ENCODE measurements at regions not wholly inside any gene's neighbourhood (a gene's known extent, or its start where the extent isn't known, plus 50 kb on each side); places are given as distances from the start of the nearest gene placed in this dataset.

DNA sequence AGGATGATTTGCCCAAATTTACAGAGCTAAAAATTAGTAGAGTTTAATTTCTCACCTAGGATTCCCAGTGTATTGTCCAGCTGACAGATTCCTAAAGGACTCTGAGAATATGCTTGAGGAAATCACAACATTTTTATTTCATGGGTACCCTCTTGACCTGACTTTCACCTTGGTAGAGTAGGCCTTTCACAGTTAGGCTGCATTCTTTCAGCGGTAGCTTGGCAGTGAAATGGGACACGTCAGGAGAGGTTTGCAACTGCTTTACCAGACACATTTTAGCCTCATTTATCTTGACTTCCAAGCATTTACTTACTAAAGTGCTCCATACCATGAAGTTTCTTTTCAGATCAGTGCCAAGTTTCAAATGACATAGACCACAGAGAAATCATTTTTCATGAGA, 937.9 kb upstream of the LRRTM1 start (continued):
- TF ChIP-seq IKZF3 (tag by site-specific recombination; IDR thresholded peaks at IDR 0.05) = no peak
- no peak for TF ChIP-seq ZNF670 (tag by site-specific recombination; IDR thresholded peaks at IDR 0.05; ENCODE audit: low read depth)
- TF ChIP-seq ZBTB8A (tag by site-specific recombination; IDR thresholded peaks at IDR 0.05) = no peak
- TF ChIP-seq ZNF221 (tag by site-specific recombination; IDR thresholded peaks at IDR 0.05; ENCODE audit: borderline replicate concordance) = no peak
- TF ChIP-seq BCL11B (tag by site-specific recombination; IDR thresholded peaks at IDR 0.05; ENCODE audit: low read depth) = no peak
- no peak for TF ChIP-seq ZBTB48 (tag by site-specific recombination; IDR thresholded peaks at IDR 0.05)
- no peak for TF ChIP-seq ZNF394 (tag by site-specific recombination; IDR thresholded peaks at IDR 0.05; ENCODE audit: borderline replicate concordance)
- no peak for TF ChIP-seq KLF7 (tag by site-specific recombination; IDR thresholded peaks at IDR 0.05; ENCODE audit: borderline replicate concordance)

DNA sequence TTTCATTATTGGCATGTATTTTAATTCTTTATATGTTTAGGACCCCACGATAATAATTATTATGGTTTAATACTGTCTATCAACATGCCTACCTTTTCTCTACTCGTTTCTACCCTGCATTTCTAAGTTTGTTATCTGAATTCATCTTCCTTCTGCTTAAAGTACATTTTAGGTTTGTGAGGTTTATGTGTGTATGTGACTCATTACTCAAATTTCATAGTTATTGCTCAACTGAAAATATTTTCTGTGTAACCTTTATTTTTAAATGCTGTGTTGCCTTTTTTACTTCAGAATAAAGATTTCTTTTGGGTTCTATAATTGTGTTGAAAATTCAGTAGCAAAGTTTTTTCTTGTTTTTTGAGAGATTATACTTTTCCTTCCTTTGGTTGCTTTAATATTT, 933.9 kb upstream of the LRRTM1 start:
- H3K36me3 ChIP-seq (ENCODE audit: control insufficient read depth in 2 of 2, insufficient read depth in 1 of 2, low read length in 2 of 2) = no peaks in the 10 kb centered on the region
- TF ChIP-seq ZBTB20 (tag by site-specific recombination; IDR thresholded peaks at IDR 0.05) (no peak), BCL11B (tag by site-specific recombination; IDR thresholded peaks at IDR 0.05; ENCODE audit: low read depth) (no peak), ZNF776 (tag by site-specific recombination; IDR thresholded peaks at IDR 0.05; ENCODE audit: borderline replicate concordance) (no peak)
- TF ChIP-seq, protein P1, sequence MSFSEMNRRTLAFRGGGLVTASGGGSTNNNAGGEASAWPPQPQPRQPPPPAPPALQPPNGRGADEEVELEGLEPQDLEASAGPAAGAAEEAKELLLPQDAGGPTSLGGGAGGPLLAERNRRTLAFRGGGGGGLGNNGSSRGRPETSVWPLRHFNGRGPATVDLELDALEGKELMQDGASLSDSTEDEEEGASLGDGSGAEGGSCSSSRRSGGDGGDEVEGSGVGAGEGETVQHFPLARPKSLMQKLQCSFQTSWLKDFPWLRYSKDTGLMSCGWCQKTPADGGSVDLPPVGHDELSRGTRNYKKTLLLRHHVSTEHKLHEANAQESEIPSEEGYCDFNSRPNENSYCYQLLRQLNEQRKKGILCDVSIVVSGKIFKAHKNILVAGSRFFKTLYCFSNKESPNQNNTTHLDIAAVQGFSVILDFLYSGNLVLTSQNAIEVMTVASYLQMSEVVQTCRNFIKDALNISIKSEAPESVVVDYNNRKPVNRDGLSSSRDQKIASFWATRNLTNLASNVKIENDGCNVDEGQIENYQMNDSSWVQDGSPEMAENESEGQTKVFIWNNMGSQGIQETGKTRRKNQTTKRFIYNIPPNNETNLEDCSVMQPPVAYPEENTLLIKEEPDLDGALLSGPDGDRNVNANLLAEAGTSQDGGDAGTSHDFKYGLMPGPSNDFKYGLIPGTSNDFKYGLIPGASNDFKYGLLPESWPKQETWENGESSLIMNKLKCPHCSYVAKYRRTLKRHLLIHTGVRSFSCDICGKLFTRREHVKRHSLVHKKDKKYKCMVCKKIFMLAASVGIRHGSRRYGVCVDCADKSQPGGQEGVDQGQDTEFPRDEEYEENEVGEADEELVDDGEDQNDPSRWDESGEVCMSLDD (tag by site-specific recombination; IDR thresholded peaks at IDR 0.05) = no peak
- no peaks in the 10 kb centered on the region for H3K9me3 ChIP-seq (ENCODE audit: control insufficient read depth, insufficient read depth, low read depth, low read length)
- H3K4me1 ChIP-seq (ENCODE audit: control insufficient read depth, insufficient read depth, low read length) = no peaks in the 10 kb centered on the region
- H3K4me3 ChIP-seq (ENCODE audit: low read depth, low read length) = no peak overlapping the region
- POLR2A ChIA-PET = no interaction called here
- CTCF ChIA-PET = no interaction called here
- H3K27ac ChIP-seq (ENCODE audit: extremely low read depth, low read depth, low read length) = no peak overlapping the region

DNA sequence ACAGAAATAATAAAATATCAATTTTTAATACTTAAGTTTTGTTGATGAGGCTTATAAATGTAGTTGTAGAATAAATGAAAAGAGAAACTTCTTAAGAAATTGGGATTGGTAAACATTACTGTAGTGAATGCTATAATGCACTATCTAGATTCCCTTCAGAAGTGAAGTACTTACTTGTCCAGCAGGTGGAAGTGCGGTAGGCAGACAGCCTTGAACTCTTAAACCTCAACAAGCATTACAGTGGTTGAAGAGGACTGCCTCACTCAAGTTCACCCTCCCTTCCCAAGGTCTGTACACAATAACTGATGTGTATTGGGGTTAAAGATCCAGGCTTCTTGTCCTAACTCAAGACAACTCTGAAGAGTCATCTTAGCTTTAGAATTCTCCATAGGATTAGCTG, 931.0 kb upstream of the LRRTM1 start:
- Histone ChIP-seq H3K4me3 (ENCODE audit: low read depth, low read length) (no peak overlapping the region), H3K4me1 (ENCODE audit: control insufficient read depth, insufficient read depth, low read length) (no peaks in the 10 kb centered on the region), H3K9me3 (ENCODE audit: control insufficient read depth, insufficient read depth, low read depth, low read length) (no peaks in the 10 kb centered on the region), H3K36me3 (ENCODE audit: control insufficient read depth in 2 of 2, insufficient read depth in 1 of 2, low read length in 2 of 2) (no peaks in the 10 kb centered on the region), H3K27ac (ENCODE audit: extremely low read depth, low read depth, low read length) (no peak overlapping the region)
- ChIA-PET POLR2A (no interaction called here), CTCF (interaction anchor here (0.6 kb wide), 1 partner anchor 112 kb away, joined by 3 read pairs; no protein-coding TSS in a partner anchor)
- TF ChIP-seq ZNF184 (tag by site-specific recombination; IDR thresholded peaks at IDR 0.05) (no peak), BCL11B (tag by site-specific recombination; IDR thresholded peaks at IDR 0.05; ENCODE audit: low read depth) (no peak), ZNF768 (tag by site-specific recombination; IDR thresholded peaks at IDR 0.05) (no peak), ZNF529 (tag by site-specific recombination; IDR thresholded peaks at IDR 0.05; ENCODE audit: insufficient replicate concordance) (no peak), ZNF19 (tag by site-specific recombination; IDR thresholded peaks at IDR 0.05; ENCODE audit: low read depth) (no peak), ZNF707 (tag by site-specific recombination; IDR thresholded peaks at IDR 0.05) (no peak), SP3 (tag by site-specific recombination; IDR thresholded peaks at IDR 0.05) (no peak)

DNA sequence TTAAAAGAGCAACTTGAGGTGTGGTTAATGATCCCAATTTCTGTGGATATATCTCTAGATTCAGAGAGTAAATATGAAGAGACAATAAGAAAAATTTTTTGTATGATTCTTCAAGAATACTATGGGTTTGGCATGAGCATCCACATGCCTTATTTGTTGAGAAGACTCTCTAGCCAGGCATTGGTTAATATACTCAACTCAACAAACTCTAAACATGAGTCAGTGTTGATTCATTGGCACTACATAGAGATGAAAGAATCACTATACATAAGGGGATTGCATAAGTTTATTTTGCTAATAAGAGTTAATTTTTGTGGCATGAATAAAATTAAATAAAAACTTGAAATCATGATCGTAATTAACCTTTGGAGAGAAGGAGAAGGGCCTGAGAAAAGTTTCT, 930.2 kb upstream of the LRRTM1 start:
- CTCF ChIA-PET = no interaction called here
- Histone ChIP-seq H3K36me3 (ENCODE audit: control insufficient read depth in 2 of 2, insufficient read depth in 1 of 2, low read length in 2 of 2) (no peaks in the 10 kb centered on the region), H3K4me3 (ENCODE audit: low read depth, low read length) (no peak overlapping the region), H3K27ac (ENCODE audit: extremely low read depth, low read depth, low read length) (no peak overlapping the region), H3K9me3 (ENCODE audit: control insufficient read depth, insufficient read depth, low read depth, low read length) (no peaks in the 10 kb centered on the region), H3K4me1 (ENCODE audit: control insufficient read depth, insufficient read depth, low read length) (no peaks in the 10 kb centered on the region)
- POLR2A ChIA-PET = no interaction called here
- TF ChIP-seq, protein P2, sequence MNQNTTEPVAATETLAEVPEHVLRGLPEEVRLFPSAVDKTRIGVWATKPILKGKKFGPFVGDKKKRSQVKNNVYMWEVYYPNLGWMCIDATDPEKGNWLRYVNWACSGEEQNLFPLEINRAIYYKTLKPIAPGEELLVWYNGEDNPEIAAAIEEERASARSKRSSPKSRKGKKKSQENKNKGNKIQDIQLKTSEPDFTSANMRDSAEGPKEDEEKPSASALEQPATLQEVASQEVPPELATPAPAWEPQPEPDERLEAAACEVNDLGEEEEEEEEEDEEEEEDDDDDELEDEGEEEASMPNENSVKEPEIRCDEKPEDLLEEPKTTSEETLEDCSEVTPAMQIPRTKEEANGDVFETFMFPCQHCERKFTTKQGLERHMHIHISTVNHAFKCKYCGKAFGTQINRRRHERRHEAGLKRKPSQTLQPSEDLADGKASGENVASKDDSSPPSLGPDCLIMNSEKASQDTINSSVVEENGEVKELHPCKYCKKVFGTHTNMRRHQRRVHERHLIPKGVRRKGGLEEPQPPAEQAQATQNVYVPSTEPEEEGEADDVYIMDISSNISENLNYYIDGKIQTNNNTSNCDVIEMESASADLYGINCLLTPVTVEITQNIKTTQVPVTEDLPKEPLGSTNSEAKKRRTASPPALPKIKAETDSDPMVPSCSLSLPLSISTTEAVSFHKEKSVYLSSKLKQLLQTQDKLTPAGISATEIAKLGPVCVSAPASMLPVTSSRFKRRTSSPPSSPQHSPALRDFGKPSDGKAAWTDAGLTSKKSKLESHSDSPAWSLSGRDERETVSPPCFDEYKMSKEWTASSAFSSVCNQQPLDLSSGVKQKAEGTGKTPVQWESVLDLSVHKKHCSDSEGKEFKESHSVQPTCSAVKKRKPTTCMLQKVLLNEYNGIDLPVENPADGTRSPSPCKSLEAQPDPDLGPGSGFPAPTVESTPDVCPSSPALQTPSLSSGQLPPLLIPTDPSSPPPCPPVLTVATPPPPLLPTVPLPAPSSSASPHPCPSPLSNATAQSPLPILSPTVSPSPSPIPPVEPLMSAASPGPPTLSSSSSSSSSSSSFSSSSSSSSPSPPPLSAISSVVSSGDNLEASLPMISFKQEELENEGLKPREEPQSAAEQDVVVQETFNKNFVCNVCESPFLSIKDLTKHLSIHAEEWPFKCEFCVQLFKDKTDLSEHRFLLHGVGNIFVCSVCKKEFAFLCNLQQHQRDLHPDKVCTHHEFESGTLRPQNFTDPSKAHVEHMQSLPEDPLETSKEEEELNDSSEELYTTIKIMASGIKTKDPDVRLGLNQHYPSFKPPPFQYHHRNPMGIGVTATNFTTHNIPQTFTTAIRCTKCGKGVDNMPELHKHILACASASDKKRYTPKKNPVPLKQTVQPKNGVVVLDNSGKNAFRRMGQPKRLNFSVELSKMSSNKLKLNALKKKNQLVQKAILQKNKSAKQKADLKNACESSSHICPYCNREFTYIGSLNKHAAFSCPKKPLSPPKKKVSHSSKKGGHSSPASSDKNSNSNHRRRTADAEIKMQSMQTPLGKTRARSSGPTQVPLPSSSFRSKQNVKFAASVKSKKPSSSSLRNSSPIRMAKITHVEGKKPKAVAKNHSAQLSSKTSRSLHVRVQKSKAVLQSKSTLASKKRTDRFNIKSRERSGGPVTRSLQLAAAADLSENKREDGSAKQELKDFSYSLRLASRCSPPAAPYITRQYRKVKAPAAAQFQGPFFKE (tag by site-specific recombination; IDR thresholded peaks at IDR 0.05; ENCODE audit: borderline replicate concordance) = no peak
- TF ChIP-seq PRDM1 (tag by site-specific recombination; IDR thresholded peaks at IDR 0.05) (no peak), ZBTB48 (tag by site-specific recombination; IDR thresholded peaks at IDR 0.05) (no peak), ZNF202 (tag by site-specific recombination; IDR thresholded peaks at IDR 0.05; ENCODE audit: borderline replicate concordance) (no peak), ZNF335 (tag by site-specific recombination; conservative IDR thresholded peaks at IDR 0.05) (no peak), ZNF10 (tag by site-specific recombination; IDR thresholded peaks at IDR 0.05) (no peak)

All from HEK293 (cell line).